Loucy (cell line): ENCODE measurements at regions not wholly inside any gene's neighbourhood (a gene's known extent, or its start where the extent isn't known, plus 50 kb on each side); places are given as distances from the start of the nearest gene placed in this dataset.

Experiments used
- EZH2phosphoT487 ChIP-seq: fragments of 200-600 bp; IDR thresholded peaks from 2 replicates; pipeline ENCODE4 v1.6.1; 2018; ENCODE audit warnings: antibody characterized with exemption, mild to moderate bottlenecking, moderate library complexity, borderline replicate concordance
- TF ChIP-seq, protein P1 (sequence below): fragments of 200-600 bp; sonication (generic); conservative IDR thresholded peaks from 2 replicates; pipeline ENCODE4 v1.5.1; 2014; ENCODE audit warnings: mild to moderate bottlenecking, antibody characterized with exemption, low read length

DNA sequence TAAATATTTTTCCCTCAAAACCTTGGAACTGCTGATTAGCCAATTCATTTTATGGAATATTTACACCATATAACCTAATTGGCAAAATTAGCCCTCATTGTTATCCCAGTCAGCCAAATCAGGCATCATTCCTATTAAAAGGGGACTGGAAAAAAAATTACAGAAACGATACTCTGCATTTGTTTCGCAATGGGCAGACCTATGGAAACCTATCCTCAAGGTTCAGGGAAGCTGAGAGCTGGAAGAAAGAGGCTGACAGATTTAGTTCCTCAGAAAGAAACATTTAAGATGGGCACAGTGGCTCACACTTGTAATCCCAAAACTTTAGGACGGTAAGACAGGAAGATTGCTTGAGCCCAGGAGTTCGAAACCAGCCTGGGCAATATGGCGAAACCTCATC lies 85.6 kb upstream of the RPH3AL start:
- TF ChIP-seq, protein P1, sequence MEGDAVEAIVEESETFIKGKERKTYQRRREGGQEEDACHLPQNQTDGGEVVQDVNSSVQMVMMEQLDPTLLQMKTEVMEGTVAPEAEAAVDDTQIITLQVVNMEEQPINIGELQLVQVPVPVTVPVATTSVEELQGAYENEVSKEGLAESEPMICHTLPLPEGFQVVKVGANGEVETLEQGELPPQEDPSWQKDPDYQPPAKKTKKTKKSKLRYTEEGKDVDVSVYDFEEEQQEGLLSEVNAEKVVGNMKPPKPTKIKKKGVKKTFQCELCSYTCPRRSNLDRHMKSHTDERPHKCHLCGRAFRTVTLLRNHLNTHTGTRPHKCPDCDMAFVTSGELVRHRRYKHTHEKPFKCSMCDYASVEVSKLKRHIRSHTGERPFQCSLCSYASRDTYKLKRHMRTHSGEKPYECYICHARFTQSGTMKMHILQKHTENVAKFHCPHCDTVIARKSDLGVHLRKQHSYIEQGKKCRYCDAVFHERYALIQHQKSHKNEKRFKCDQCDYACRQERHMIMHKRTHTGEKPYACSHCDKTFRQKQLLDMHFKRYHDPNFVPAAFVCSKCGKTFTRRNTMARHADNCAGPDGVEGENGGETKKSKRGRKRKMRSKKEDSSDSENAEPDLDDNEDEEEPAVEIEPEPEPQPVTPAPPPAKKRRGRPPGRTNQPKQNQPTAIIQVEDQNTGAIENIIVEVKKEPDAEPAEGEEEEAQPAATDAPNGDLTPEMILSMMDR = no peak
- no peak for TF ChIP-seq EZH2phosphoT487
